ENCODE measurements at regions not wholly inside any gene's neighbourhood (a gene's known extent, or its start where the extent isn't known, plus 50 kb on each side); places are given as distances from the start of the nearest gene placed in this dataset.
"Not testable (repeated sequence)": the region's sequence is repeated elsewhere in the genome, so short reads cannot be mapped to it uniquely, and the experiment has no call there.

DNA sequence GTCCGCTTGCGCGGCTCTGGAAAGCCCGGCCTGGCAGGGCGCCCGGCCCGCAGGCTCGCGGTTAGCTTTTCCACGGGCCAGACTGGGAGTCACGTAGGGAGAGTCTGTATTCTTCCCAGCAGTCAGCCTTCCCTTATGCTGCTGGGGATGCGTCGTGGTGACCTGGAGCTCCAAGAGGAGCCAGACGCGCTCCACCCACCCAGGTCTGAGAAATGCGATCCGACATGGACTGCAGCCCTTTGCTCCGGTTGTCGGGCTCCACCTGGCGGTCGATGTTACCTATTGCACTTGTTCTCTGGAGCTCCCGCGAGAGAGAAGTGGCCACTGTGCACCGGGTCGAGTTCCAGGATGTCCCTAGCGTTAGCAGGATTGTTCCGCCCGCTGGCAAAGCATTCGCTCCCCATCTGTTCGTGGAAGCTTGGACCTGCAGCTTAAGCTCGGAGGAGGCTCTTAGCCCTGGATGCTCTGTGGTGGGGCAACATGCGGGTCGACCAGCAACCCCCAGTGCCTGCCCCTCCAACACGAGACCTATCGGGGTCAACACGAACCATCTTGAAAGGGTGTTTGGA, 367.4 kb downstream of the SPATA31A6 start:
- CTCF ChIA-PET; POLR2A ChIA-PET; H3K27ac ChIP-seq (ENCODE audit: low read depth, low read length); H3K27me3 ChIP-seq (ENCODE audit: control insufficient read depth, insufficient read depth, low read length); H3K4me3 ChIP-seq (ENCODE audit: low read depth, low read length); DNase-seq (ENCODE audit: low read depth, low spot score); H3K9me3 ChIP-seq (ENCODE audit: control insufficient read depth, insufficient read depth, low read length): not testable (repeated sequence)

DNA sequence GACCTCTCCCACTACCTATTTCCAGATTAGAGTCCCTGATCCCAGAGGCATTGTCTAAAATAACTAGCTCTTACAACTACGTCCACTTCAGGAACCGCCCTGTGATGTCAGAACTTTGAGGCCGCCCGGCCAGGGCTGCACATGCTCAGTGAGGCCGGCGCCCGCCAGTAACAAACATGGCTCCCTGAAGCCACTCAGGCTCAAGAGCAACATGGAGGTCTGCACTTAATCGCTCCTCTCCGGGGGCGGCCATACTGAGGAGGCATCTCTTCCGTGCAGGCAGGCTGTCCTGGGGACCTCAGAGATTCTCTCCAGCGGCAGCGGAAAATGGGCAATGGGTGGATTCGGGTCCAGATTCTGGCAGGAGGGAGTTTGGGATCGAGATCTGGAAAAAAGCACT, 385.1 kb downstream of the SPATA31A6 start:
- H3K27me3 ChIP-seq (ENCODE audit: control insufficient read depth, insufficient read depth, low read length); H3K4me3 ChIP-seq (ENCODE audit: low read depth, low read length); DNase-seq (ENCODE audit: low read depth, low spot score); POLR2A ChIA-PET; H3K27ac ChIP-seq (ENCODE audit: low read depth, low read length); H3K9me3 ChIP-seq (ENCODE audit: control insufficient read depth, insufficient read depth, low read length); CTCF ChIA-PET: not testable (repeated sequence)

DNA sequence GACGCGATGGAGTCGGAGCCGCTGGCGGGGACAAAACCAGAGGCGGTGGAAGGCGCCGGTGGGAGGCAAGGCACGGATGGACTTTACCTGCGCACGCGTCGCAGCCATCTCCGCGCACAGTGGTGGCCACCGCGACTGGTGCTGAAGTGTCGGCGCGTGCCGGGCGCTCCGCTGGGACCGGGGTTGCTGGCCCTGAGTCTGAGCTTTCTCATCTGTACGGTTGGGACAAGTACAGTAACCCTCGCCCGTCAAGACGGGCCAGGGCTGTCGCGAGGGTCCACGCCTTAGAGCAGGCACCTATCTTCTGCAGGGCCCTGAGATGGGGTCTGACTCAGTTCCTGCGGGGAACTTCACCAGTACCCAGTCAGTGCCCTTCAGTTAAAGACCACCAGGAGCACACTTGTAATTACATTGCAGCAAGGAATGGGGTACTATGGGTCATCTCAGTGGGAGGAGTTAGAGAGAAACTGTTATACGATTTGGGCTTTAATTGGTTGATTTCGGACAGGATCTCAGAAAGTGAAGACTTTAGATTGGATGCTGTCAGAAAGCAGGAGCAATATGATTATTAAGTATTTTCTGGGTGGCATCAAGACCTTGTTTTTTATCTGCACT, 385.6 kb downstream of the SPATA31A6 start:
- POLR2A ChIA-PET; DNase-seq (ENCODE audit: low read depth, low spot score): not testable (repeated sequence)

DNA sequence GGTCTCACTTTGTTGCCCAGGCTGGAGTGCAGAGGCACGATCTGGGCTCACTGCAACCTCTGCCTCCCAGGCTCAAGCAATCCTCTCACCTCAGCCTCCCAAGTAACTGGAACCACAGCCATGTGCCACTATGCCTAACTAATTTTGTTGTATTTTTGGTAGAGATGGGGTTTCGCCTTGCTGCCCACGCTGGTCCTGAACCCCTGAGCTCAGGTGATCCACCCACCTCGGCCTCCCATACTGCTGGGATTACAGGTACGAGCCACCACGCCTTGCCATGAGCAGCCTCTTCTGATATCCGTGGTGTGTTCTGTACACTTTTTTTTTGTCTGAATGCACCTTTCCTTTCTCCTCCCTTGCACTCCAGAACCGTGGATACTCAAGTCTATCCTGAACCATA, 394.4 kb downstream of the SPATA31A6 start:
- CTCF ChIA-PET; H3K27me3 ChIP-seq (ENCODE audit: control insufficient read depth, insufficient read depth, low read length); H3K9me3 ChIP-seq (ENCODE audit: control insufficient read depth, insufficient read depth, low read length); DNase-seq (ENCODE audit: low read depth, low spot score); H3K4me3 ChIP-seq (ENCODE audit: low read depth, low read length); H3K27ac ChIP-seq (ENCODE audit: low read depth, low read length); POLR2A ChIA-PET: not testable (repeated sequence)

More for the DNA sequence above, 385.6 kb downstream of the SPATA31A6 start:
- H3K4me3 ChIP-seq (ENCODE audit: low read depth, low read length); CTCF ChIA-PET; H3K27me3 ChIP-seq (ENCODE audit: control insufficient read depth, insufficient read depth, low read length); H3K27ac ChIP-seq (ENCODE audit: low read depth, low read length); H3K9me3 ChIP-seq (ENCODE audit: control insufficient read depth, insufficient read depth, low read length): not testable (repeated sequence)

Measured in AG04450 (cell line).